GM19351 (cell line): ENCODE measurements at regions not wholly inside any gene's neighbourhood (a gene's known extent, or its start where the extent isn't known, plus 50 kb on each side); places are given as distances from the start of the nearest gene placed in this dataset.

ENCODE experiments used
- ATAC-seq: cut with Tn5 transposase; IDR thresholded peaks from one replicate; pipeline ENCODE4 v1.9.1; 2021; ENCODE audit warnings: mild to moderate bottlenecking, moderate library complexity; ENCODE audit not compliant: unreplicated experiment

DNA sequence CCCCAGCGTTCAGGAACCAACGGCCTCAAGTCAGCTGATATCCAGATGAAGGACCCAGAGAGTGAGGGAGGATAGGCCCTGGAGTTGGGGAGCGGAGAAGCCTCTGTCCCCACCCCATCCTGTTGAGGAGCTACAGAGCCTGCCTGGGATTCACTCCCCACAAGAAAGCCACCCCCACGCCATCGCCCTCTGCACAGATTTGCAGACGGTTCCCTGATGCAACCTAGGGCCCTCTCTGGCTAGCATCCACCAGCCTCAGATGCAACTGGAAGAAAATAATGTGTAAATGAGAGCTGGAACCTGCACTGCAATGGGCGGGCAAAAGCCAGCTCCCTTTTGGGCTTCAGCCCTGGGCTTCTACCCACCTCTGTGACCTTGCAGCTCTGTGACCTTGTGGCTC, 185.6 kb downstream of the BCOR start:
- no peak for ATAC-seq

GRCh38 chrX:39915081-39915480, 182.7 kb downstream of the BCOR start:
- ATAC-seq, result no peak

- no peak for ATAC-seq
These were observed 182.2 kb downstream of the BCOR start for GRCh38 chrX:39915596-39915995.

GRCh38 chrX:39921838-39922237, 175.9 kb downstream of the BCOR start:
- no peak for ATAC-seq

- ATAC-seq, result no peak
These were observed 175.3 kb downstream of the BCOR start for GRCh38 chrX:39922488-39922887.

DNA sequence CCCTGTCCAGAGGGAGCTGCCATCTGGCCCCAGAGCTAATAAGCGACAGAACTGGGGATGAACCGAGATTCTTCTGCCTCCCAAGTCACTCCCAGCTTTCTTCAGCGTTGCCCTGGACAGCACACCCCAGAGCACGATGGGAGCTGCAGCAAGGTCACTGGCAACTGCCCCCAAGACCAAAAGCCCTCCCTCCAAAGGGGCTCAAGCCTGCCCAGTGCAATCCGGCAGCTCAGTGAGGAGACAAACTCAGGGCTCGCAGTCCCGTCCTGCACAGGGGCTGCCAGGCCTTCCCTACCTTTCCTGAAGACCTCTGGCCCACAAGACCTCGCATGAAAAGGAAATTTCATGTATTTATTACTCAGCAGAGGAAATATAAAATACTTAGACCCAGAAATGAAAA, 174.8 kb downstream of the BCOR start:
- no peak for ATAC-seq

DNA sequence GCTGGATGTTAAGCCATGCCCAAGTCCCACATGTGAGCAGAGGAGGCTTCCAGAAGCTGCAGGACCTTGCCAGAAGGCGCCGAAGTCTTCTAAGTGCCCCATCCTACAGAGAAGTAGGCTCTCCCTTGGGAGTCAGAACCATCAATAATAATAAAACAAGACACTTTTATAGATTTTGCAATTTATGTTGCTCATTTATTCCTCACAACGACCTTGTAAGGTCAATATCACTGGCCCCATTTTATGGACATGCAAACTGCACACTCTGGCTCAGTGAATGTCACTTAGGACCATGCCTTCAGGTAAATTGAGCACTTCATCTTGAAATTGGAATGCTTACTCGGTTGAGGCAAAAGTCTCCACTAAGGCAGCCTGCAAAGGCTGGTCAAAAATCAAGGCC, 170.4 kb downstream of the BCOR start:
- no peak for ATAC-seq

- no peak for ATAC-seq
These were observed 168.9 kb downstream of the BCOR start for GRCh38 chrX:39928704-39929378.

DNA sequence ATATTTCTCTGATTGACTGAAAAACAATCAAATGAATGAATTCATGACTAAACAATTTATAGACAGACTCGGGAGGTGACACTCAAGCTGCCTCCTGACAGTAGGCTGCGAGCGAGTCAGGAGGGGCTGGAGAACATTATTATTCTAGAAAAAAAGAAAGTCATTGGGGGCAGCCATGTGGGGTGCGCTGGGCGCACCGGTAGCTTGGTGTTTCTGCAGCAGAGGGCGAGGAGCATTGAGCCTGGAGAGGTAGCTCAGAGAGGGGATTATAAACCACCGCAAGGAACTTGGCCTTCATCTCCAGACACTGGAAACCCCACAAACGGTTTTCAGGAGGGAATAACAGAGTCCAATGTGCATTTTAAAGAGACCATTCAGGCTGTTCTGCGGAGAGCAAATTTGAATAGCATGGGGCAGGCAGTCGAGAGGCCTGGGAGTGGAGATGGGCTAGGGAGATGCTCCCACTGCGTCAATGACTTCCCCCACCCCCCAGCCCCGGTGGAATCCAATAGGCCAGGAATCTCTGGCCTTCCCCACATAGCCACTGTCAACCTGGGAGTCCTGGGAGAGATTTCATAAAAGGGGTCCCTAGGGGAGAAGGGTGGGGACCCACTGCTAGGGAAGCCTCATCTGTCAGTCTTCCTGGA, 168.3 kb downstream of the BCOR start:
- no peak for ATAC-seq

DNA sequence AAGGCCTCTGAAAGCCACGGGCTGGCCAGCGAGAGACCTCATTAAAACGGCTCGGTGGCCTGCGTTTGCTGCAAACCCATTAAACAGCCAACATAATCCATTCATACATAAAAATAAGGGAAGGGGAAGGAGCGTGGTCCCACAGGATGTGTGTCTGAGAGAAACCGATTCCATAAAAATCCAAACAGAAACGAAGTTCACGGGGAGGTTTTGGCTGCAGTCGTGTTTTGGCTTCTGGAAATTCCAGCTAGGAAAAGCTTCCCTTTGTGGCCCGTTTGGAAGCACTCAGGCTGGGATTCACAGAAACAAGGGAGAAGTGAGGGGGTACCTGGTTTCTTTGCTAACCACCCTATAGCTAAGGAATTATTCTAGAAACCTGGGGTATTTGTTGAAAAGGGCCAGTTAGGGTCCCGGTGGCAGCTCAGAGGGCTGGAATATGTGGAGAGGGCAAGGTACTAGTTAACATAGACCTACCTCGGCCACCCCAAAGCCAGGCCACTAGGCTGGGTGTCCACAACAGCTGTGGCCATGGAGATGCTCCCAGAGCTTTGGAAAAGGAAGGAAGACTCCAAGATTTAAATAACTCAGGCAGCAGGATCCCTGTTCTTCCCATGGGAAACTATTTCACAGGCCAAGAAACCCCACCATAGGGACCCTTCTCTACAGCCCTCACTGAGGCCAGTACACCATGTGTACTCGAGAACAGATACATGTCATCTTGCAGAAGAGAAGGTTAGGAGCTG, 166.8 kb downstream of the BCOR start:
- ATAC-seq, result no peak

- no peak for ATAC-seq
These were observed 166.1 kb downstream of the BCOR start for GRCh38 chrX:39931529-39932282.

DNA sequence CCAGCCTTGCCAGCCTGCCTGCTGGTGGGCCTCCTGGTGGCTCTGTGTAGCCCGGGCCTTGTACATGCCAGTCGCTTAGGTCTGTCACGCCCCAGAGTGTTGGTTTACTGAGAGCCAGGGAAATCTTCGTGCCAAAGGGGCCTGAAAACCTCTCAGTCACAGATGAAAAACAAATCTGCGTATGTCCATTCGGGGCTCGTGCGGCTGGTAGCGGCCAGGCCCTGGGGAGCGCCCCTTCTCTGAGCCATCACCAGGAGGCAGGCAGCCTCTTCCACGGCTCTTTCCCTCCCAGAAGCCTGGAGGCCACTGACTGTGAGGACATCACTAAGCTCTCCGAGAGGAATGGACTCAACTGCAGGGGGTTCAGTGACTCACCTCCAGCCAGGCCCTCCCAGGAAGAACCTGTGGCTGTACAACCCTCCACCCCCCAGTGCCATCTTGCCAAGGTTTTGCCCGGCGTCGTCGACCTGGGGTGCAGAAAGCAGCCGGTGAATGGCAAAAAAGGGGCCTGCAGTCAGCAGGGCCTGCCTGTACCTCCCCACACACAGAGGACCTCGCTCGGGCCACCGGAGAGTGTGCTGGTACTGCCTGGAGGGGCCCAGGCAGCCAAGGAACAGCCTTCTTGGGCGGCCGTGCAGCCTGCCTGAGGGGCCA, 162.2 kb downstream of the BCOR start:
- ATAC-seq, result no peak

DNA sequence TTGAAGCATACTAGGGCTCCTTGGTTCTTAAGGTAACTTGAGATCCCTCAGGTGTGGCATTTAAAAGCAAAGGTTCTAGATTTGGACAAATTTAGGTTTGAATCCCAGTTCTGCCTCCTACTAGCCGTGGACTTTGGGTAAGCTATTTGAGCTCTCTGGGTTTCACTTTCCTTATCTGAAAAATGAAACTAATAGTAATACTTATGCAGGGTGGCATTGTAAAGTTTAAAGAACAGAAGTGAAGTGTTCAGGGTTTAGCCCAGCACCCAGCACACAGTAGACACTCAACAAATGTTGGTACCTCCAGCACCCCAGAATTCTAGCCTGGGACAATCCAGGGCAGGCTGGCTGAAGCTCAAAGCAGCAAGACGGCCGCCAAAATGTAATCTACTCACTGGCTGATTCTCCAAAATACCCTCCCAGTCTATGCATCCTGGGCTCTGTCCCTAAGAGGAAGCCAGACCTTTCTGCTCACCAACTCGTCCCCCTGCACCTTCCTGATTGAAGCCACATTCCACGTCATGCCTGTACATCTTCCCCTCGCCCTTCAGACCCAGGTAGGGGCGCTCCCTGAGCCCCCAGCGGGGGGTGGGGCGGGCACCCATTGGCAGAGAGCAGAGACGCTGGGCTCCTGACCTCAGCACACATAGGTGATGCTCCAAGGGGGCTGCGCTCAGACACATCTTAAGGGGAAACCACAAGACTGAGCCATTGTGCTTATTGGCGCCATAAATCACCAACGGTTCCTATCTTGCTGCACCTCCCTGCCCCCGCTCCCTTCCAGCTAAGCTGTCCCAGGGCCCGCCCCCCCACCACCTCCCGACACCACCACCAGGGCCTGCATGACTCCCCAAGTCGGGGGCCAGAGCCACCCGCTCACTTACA, 160.6 kb downstream of the BCOR start:
- ATAC-seq, result peak; percentile 87

GRCh38 chrX:39938466-39938865, 159.3 kb downstream of the BCOR start:
- ATAC-seq, result no peak

- ATAC-seq, result no peak
These were observed 158.1 kb downstream of the BCOR start for GRCh38 chrX:39939678-39940077.

DNA sequence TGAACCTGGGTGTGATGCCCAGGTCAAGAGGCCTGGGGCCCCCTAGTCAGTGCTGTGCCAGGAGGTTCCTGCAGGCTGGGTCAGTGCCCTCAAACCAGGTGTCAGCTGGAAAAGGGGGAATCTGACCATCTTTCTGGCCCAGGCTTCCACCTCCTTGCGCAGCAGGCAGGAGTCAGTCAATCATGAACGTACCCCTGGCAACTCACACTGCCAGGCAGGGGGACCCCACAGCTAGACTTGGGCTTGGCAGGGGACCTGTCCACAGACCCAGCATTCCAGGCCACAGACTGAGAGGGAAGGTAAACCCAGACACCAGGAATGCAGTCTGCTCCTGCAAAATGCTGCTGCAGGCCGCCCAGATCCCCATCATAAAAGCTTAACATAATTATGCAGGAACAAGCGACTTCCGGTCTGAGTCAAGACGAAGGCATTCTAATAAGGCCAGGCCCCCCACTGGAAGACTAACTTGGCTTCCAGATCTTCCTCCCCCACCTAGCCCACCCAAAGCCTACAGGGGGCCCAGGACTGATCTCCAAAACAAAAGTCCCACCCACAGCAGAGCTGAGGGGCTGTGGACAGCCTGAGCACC, 156.3 kb downstream of the BCOR start:
- no peak for ATAC-seq

GRCh38 chrX:39944416-39944815, 153.3 kb downstream of the BCOR start:
- no peak for ATAC-seq

GRCh38 chrX:39945709-39946108, 152.0 kb downstream of the BCOR start:
- ATAC-seq, result no peak

- no peak for ATAC-seq
These were observed 150.9 kb downstream of the BCOR start for GRCh38 chrX:39946822-39947221.

DNA sequence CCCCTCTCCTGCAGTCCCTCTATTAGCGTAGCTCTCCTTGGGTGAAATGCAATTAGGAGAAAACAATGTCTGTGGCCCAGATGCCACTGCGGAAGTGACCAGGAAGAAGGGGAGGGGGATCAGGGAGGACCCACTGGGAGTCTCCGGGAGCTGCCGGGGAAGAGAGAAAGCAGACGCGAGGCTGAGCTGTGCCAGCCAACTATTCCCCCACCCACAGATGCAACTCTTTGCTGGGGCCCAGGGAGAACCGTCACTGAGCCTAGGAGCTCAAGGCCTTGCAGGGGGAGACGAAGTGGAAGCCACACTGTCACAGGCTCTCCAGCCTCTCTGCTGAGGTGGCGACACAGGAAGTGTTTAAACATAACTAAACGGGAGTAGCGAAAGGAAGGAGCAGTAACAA, 149.2 kb downstream of the BCOR start:
- ATAC-seq, result no peak
